Astrocyte (in vitro differentiated cells and primary cell): ENCODE measurements at regions not wholly inside any gene's neighbourhood (a gene's known extent, or its start where the extent isn't known, plus 50 kb on each side); places are given as distances from the start of the nearest gene placed in this dataset.

Experiments
- DNase-seq: peaks from one replicate; pipeline ENCODE4 v3.0.0-alpha.2; 2010; ENCODE audit warnings: low read depth
- FAIRE-seq: peaks from 2 replicates; lab custom pipeline; 2011; peaks lifted over from hg19 to GRCh38; lab: Jason Lieb, UNC
- H2AFZ ChIP-seq: 2 replicates; pipeline ENCODE4 v1.6.0; 2012; ENCODE audit warnings: low read depth, low read length, inconsistent platforms
- H3K27ac ChIP-seq: 2 replicates; pipeline ENCODE4 v1.5.1; 2011; ENCODE audit warnings: low read depth, low read length, inconsistent platforms
- H3K27me3 ChIP-seq: 2 replicates; pipeline ENCODE4 v1.6.0; 2011; ENCODE audit warnings: low read length, inconsistent platforms; ENCODE audit not compliant: insufficient read depth
- H3K36me3 ChIP-seq: 2 replicates; pipeline ENCODE4 v1.5.1; 2011; ENCODE audit warnings: low read length, inconsistent platforms; ENCODE audit not compliant: insufficient read depth
- H3K4me1 ChIP-seq: 2 replicates; pipeline ENCODE4 v1.5.1; 2011; ENCODE audit warnings: low read length, inconsistent platforms; ENCODE audit not compliant: insufficient read depth
- H3K4me2 ChIP-seq: 2 replicates; pipeline ENCODE4 v1.6.0; 2012; ENCODE audit warnings: low read length, inconsistent platforms
- H3K4me3 ChIP-seq: 2 replicates; pipeline ENCODE4 v1.5.1; 2011; ENCODE audit warnings: low read depth, mild to moderate bottlenecking, low read length, inconsistent platforms; ENCODE audit not compliant: insufficient read depth
- H3K79me2 ChIP-seq: 2 replicates; pipeline ENCODE4 v1.6.0; 2012; ENCODE audit warnings: mild to moderate bottlenecking, low read length, inconsistent platforms; ENCODE audit not compliant: insufficient read depth
- H3K9ac ChIP-seq: 2 replicates; pipeline ENCODE4 v1.6.0; 2012; ENCODE audit warnings: mild to moderate bottlenecking, low read length, inconsistent platforms
- H3K9me3 ChIP-seq: 2 replicates; pipeline ENCODE4 v1.5.1; 2012; ENCODE audit warnings: low read depth, mild to moderate bottlenecking, low read length, inconsistent platforms; ENCODE audit not compliant: insufficient read depth
- H4K20me1 ChIP-seq: 2 replicates; pipeline ENCODE4 v1.6.0; 2012; ENCODE audit warnings: low read length, inconsistent platforms; ENCODE audit not compliant: insufficient read depth
- H3K27ac Mint-ChIP-seq: one replicate; pipeline ENCODE4 v1.8.0; 2021; ENCODE audit warnings: mild to moderate bottlenecking, mixed read lengths; ENCODE audit not compliant: unreplicated experiment
- H3K27me3 Mint-ChIP-seq: one replicate; pipeline ENCODE4 v1.8.0; 2021; ENCODE audit warnings: low read depth, mixed read lengths; ENCODE audit not compliant: unreplicated experiment
- H3K36me3 Mint-ChIP-seq: one replicate; pipeline ENCODE4 v1.8.0; 2021; ENCODE audit warnings: low read depth, mixed read lengths; ENCODE audit not compliant: unreplicated experiment
- H3K4me1 Mint-ChIP-seq: one replicate; pipeline ENCODE4 v1.8.0; 2021; ENCODE audit warnings: low read depth, mixed read lengths; ENCODE audit not compliant: unreplicated experiment
- H3K4me3 Mint-ChIP-seq: one replicate; pipeline ENCODE4 v1.8.0; 2021; ENCODE audit warnings: mild to moderate bottlenecking, moderate library complexity, mixed read lengths; ENCODE audit not compliant: unreplicated experiment
- H3K9me3 Mint-ChIP-seq: one replicate; pipeline ENCODE4 v1.8.0; 2021; ENCODE audit warnings: mild to moderate bottlenecking, mixed read lengths; ENCODE audit not compliant: unreplicated experiment
- CTCF ChIP-seq: IDR thresholded peaks from 2 replicates; pipeline ENCODE4 v1.5.1; 2011; ENCODE audit warnings: low read depth, mild to moderate bottlenecking, inconsistent platforms, low read length, moderate library complexity; ENCODE audit not compliant: insufficient read depth
- EZH2 ChIP-seq: IDR thresholded peaks from 2 replicates; pipeline ENCODE4 v1.6.1; 2012; ENCODE audit warnings: mild to moderate bottlenecking, low read length, inconsistent platforms; ENCODE audit not compliant: insufficient read depth

GRCh38 chr16:62764572-62764971 lies 728.3 kb upstream of the CDH8 start:
- no peak overlapping the region for H3K27ac Mint-ChIP-seq
- TF ChIP-seq EZH2 (no peak), CTCF (no peak)
- H3K4me1 ChIP-seq, result no peaks in the 10 kb centered on the region
- H3K9me3 Mint-ChIP-seq, result no peaks in the 10 kb centered on the region
- no peaks in the 10 kb centered on the region for H3K4me1 Mint-ChIP-seq
- no peak overlapping the region for H3K27ac ChIP-seq
- H3K9me3 ChIP-seq, result no peaks in the 10 kb centered on the region
- DNase-seq (no peak), FAIRE-seq (no peak)
- H2AFZ ChIP-seq, result no peak overlapping the region
- H3K79me2 ChIP-seq, result no peaks in the 10 kb centered on the region
- H4K20me1 ChIP-seq, result no peaks in the 10 kb centered on the region
- no peak overlapping the region for H3K4me3 Mint-ChIP-seq
- H3K27me3 Mint-ChIP-seq, result peaks cover 3% of the 10 kb centered on the region
- H3K36me3 ChIP-seq, result no peaks in the 10 kb centered on the region
- H3K9ac ChIP-seq, result no peak overlapping the region
- no peaks in the 10 kb centered on the region for H3K27me3 ChIP-seq
- H3K36me3 Mint-ChIP-seq, result no peaks in the 10 kb centered on the region
- no peak overlapping the region for H3K4me3 ChIP-seq
- H3K4me2 ChIP-seq, result no peak overlapping the region

GRCh38 chr16:62760398-62760797 lies 724.2 kb upstream of the CDH8 start:
- no peaks in the 10 kb centered on the region for H3K4me1 ChIP-seq
- H3K27ac Mint-ChIP-seq, result no peak overlapping the region
- H3K9me3 ChIP-seq, result no peaks in the 10 kb centered on the region
- H2AFZ ChIP-seq, result no peak overlapping the region
- H4K20me1 ChIP-seq, result no peaks in the 10 kb centered on the region
- no peak overlapping the region for H3K9ac ChIP-seq
- H3K36me3 ChIP-seq, result no peaks in the 10 kb centered on the region
- DNase-seq (no peak), FAIRE-seq (no peak)
- no peaks in the 10 kb centered on the region for H3K36me3 Mint-ChIP-seq
- no peaks in the 10 kb centered on the region for H3K4me1 Mint-ChIP-seq
- no peak for TF ChIP-seq EZH2
- TF ChIP-seq CTCF, result no peak
- H3K79me2 ChIP-seq, result no peaks in the 10 kb centered on the region
- no peaks in the 10 kb centered on the region for H3K27me3 Mint-ChIP-seq
- no peak overlapping the region for H3K4me3 Mint-ChIP-seq
- no peaks in the 10 kb centered on the region for H3K9me3 Mint-ChIP-seq
- no peak overlapping the region for H3K4me3 ChIP-seq
- no peaks in the 10 kb centered on the region for H3K27me3 ChIP-seq
- no peak overlapping the region for H3K4me2 ChIP-seq
- H3K27ac ChIP-seq, result no peak overlapping the region

- no peaks in the 10 kb centered on the region for H4K20me1 ChIP-seq
- H3K79me2 ChIP-seq, result no peaks in the 10 kb centered on the region
- Mint-ChIP-seq H3K4me3 (no peak overlapping the region), H3K36me3 (no peaks in the 10 kb centered on the region), H3K9me3 (no peaks in the 10 kb centered on the region), H3K4me1 (no peaks in the 10 kb centered on the region), H3K27ac (no peak overlapping the region), H3K27me3 (no peaks in the 10 kb centered on the region)
- no peak for DNase-seq
- no peak for FAIRE-seq
- H2AFZ ChIP-seq, result no peak overlapping the region
- no peaks in the 10 kb centered on the region for H3K27me3 ChIP-seq
- no peaks in the 10 kb centered on the region for H3K4me1 ChIP-seq
- no peak overlapping the region for H3K4me2 ChIP-seq
- no peaks in the 10 kb centered on the region for H3K36me3 ChIP-seq
- no peak overlapping the region for H3K4me3 ChIP-seq
- H3K27ac ChIP-seq, result no peak overlapping the region
- no peak overlapping the region for H3K9ac ChIP-seq
- no peak for TF ChIP-seq EZH2
- TF ChIP-seq CTCF, result no peak
- no peaks in the 10 kb centered on the region for H3K9me3 ChIP-seq
Observed at GRCh38 chr16:62755938-62756337, 719.7 kb upstream of the CDH8 start.
